GM19397 (cell line): ENCODE measurements at regions not wholly inside any gene's neighbourhood (a gene's known extent, or its start where the extent isn't known, plus 50 kb on each side); places are given as distances from the start of the nearest gene placed in this dataset.

Experiments
- ATAC-seq: cut with Tn5 transposase; IDR thresholded peaks from one replicate; pipeline ENCODE4 v1.9.1; 2021; ENCODE audit warnings: mild to moderate bottlenecking, moderate library complexity; ENCODE audit not compliant: unreplicated experiment

GRCh38 chr14:101457936-101458740 lies 103.2 kb upstream of the DIO3 start:
- ATAC-seq = no peak

GRCh38 chr14:101458741-101459550 lies 102.3 kb upstream of the DIO3 start:
- ATAC-seq = no peak

- no peak for ATAC-seq
Observed at GRCh38 chr14:101459551-101459900, 101.8 kb upstream of the DIO3 start.

GRCh38 chr14:101460521-101460920 lies 100.8 kb upstream of the DIO3 start:
- no peak for ATAC-seq

GRCh38 chr14:101460986-101461750 lies 100.1 kb upstream of the DIO3 start:
- no peak for ATAC-seq

GRCh38 chr14:101461891-101462290 lies 99.4 kb upstream of the DIO3 start:
- no peak for ATAC-seq

GRCh38 chr14:101462726-101463565 lies 98.3 kb upstream of the DIO3 start:
- ATAC-seq = no peak

- no peak for ATAC-seq
Observed at GRCh38 chr14:101463566-101464171, 97.6 kb upstream of the DIO3 start.

GRCh38 chr14:101464310-101464983 lies 96.8 kb upstream of the DIO3 start:
- ATAC-seq = no peak

- ATAC-seq = no peak
Observed at GRCh38 chr14:101464984-101465794, 96.1 kb upstream of the DIO3 start.

GRCh38 chr14:101465795-101466448 lies 95.4 kb upstream of the DIO3 start:
- ATAC-seq = no peak

- no peak for ATAC-seq
Observed at GRCh38 chr14:101466456-101467180, 94.7 kb upstream of the DIO3 start.

- ATAC-seq = no peak
Observed at GRCh38 chr14:101467181-101467926, 93.9 kb upstream of the DIO3 start.

GRCh38 chr14:101469382-101470247 lies 91.7 kb upstream of the DIO3 start:
- ATAC-seq = no peak

- ATAC-seq = no peak
Observed at GRCh38 chr14:101470266-101470665, 91.0 kb upstream of the DIO3 start.
